ENCODE measurements at regions not wholly inside any gene's neighbourhood (a gene's known extent, or its start where the extent isn't known, plus 50 kb on each side); places are given as distances from the start of the nearest gene placed in this dataset.

DNA sequence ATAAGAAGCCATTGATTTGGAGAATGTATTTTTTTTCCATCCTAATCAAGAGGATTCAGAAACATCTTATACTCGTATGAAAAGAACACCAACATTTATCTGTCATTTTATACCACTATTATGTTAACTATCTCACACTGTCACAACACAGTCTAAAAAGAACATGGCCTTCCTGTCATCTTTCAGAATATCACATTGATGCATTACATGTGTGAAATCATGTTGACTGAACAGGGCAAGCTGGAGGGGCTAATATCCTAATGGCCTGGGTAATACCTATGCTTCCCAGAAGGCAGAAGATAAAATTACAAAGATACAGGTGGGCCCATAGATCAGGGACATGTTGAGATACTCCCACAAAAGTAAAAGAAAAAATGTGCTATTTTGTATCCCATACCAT, 611.7 kb downstream of the STIM2 start:
- Histone ChIP-seq H4K20me1 (ENCODE audit: insufficient read depth) (no peaks in the 10 kb centered on the region), H3K4me1 (ENCODE audit: control insufficient read depth in 1 of 2, insufficient read depth in 2 of 2, low read depth in 1 of 2, low read length in 1 of 2) (no peaks in the 10 kb centered on the region), H3K9ac (no peak overlapping the region), H3F3A (replicated peaks; ENCODE audit: insufficient read depth) (no peaks in the 10 kb centered on the region), H3K4me3 (ENCODE audit: low read depth in 2 of 2, low read length in 1 of 2) (no peak overlapping the region), H3K9me3 (no peaks in the 10 kb centered on the region), H3K79me2 (ENCODE audit: insufficient read depth) (no peaks in the 10 kb centered on the region), H3K27me3 (ENCODE audit: insufficient read depth) (no peaks in the 10 kb centered on the region), H3K9me2 (no peaks in the 10 kb centered on the region), H3K36me3 (replicated peaks in 1 of 2; ENCODE audit: control insufficient read depth in 1 of 2, insufficient read depth in 2 of 2, low read length in 1 of 2) (no peaks in the 10 kb centered on the region), H3K4me2 (no peak overlapping the region), H2AFZ (ENCODE audit: low read depth) (no peak overlapping the region), H3K27ac (ENCODE audit: low read depth in 2 of 2, low read length in 1 of 2) (no peak overlapping the region)
- ChIA-PET POLR2A (no interaction called here), CTCF (no interaction called here)
- TF ChIP-seq CTCF (IDR thresholded peaks at IDR 0.05) (no peak), RAD21 (IDR thresholded peaks at IDR 0.05; ENCODE audit: low read length) (no peak)
- WGBS (ENCODE audit: low lambda C conversion rate): 0% methylated on average over 1 of the region's 1 CpG
- no peak for DNase-seq

DNA sequence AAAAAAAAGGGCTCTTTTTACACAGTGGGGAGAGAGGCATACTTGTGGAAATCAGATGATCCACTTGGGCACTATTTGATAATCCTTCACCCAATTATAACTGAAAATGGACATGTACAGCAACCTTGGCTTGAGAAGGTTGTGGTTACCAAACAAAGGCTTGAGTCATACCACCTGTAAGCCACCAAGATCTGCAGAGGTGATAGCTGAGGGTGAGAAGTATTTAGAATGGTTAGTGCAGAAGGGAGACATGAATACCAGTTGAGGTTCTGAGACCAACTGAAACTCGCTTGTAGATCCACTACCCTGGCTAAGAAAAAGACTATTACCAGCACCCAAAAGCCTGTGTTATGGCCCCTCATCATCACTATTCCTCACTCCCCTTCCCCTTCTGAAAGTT, 614.0 kb downstream of the STIM2 start:
- Histone ChIP-seq H3F3A (replicated peaks; ENCODE audit: insufficient read depth) (no peaks in the 10 kb centered on the region), H3K36me3 (replicated peaks in 1 of 2; ENCODE audit: control insufficient read depth in 1 of 2, insufficient read depth in 2 of 2, low read length in 1 of 2) (no peaks in the 10 kb centered on the region), H3K27ac (ENCODE audit: low read depth in 2 of 2, low read length in 1 of 2) (no peak overlapping the region), H3K27me3 (ENCODE audit: insufficient read depth) (no peaks in the 10 kb centered on the region), H3K9me3 (no peaks in the 10 kb centered on the region), H3K4me2 (no peak overlapping the region), H3K9me2 (no peaks in the 10 kb centered on the region), H3K4me3 (ENCODE audit: low read depth in 2 of 2, low read length in 1 of 2) (no peak overlapping the region), H3K4me1 (ENCODE audit: control insufficient read depth in 1 of 2, insufficient read depth in 2 of 2, low read depth in 1 of 2, low read length in 1 of 2) (no peaks in the 10 kb centered on the region), H3K9ac (no peak overlapping the region), H4K20me1 (ENCODE audit: insufficient read depth) (no peaks in the 10 kb centered on the region), H2AFZ (ENCODE audit: low read depth) (no peak overlapping the region), H3K79me2 (ENCODE audit: insufficient read depth) (no peaks in the 10 kb centered on the region)
- ChIA-PET POLR2A (no interaction called here), CTCF (no interaction called here)
- no peak for TF ChIP-seq TEAD4 (IDR thresholded peaks at IDR 0.05; ENCODE audit: borderline replicate concordance, insufficient read depth)
- no CpG with 5 or more reads among the region's 1 CpG for WGBS (ENCODE audit: low lambda C conversion rate)
- DNase-seq: no peak

DNA sequence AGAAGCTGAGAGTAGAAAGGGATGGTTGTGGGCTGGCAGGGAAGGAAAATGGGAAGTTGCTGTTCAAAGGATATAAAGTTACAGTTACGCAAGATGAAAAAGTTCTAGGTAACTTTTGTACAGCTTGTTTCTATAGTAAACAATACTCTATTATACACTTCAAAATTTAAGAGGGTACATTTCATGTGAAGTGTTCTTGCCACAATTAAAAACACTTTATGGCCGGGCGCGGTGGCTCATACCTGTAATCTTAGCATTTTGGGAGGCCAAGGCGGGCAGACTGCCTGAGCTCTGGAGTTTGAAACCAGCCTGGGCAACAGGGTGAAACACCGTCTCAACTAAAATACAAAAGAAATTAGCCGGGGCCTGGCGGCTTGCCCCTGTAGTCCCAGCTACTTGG, 623.6 kb downstream of the STIM2 start:
- Histone ChIP-seq H3K79me2 (ENCODE audit: insufficient read depth) (no peaks in the 10 kb centered on the region), H3K27ac (ENCODE audit: low read depth in 2 of 2, low read length in 1 of 2) (no peak overlapping the region), H3K27me3 (ENCODE audit: insufficient read depth) (no peaks in the 10 kb centered on the region), H3K4me3 (ENCODE audit: low read depth in 2 of 2, low read length in 1 of 2) (no peak overlapping the region), H3K4me2 (no peak overlapping the region), H3K36me3 (replicated peaks in 1 of 2; ENCODE audit: control insufficient read depth in 1 of 2, insufficient read depth in 2 of 2, low read length in 1 of 2) (no peaks in the 10 kb centered on the region), H2AFZ (ENCODE audit: low read depth) (no peak overlapping the region), H3K4me1 (ENCODE audit: control insufficient read depth in 1 of 2, insufficient read depth in 2 of 2, low read depth in 1 of 2, low read length in 1 of 2) (no peaks in the 10 kb centered on the region), H3K9me3 (no peaks in the 10 kb centered on the region), H3K9me2 (no peaks in the 10 kb centered on the region), H3F3A (replicated peaks; ENCODE audit: insufficient read depth) (no peaks in the 10 kb centered on the region), H4K20me1 (ENCODE audit: insufficient read depth) (no peaks in the 10 kb centered on the region), H3K9ac (no peak overlapping the region)
- ChIA-PET CTCF (no interaction called here), POLR2A (no interaction called here)
- no peak for TF ChIP-seq MEF2A (IDR thresholded peaks at IDR 0.05; ENCODE audit: borderline replicate concordance, low read depth)
- TF ChIP-seq FOSL2 (IDR thresholded peaks at IDR 0.05; ENCODE audit: borderline replicate concordance, low read depth): no peak
- TF ChIP-seq GATA2 (CRISPR knock-in tag; IDR thresholded peaks at IDR 0.05): no peak
- TF ChIP-seq SIN3A (IDR thresholded peaks at IDR 0.05; ENCODE audit: borderline replicate concordance, low read depth, low read length): no peak
- TF ChIP-seq ZBTB33 (IDR thresholded peaks at IDR 0.05; ENCODE audit: borderline replicate concordance, low read depth): no peak
- no peak for TF ChIP-seq FOXM1 (IDR thresholded peaks at IDR 0.05; ENCODE audit: low read depth)
- 45% methylated on average over 6 of the region's 8 CpGs for WGBS (ENCODE audit: low lambda C conversion rate)
- DNase-seq: no peak

All from SK-N-SH (cell line).